Pancreas (tissue), 10 donors: ENCODE measurements at regions not wholly inside any gene's neighbourhood (a gene's known extent, or its start where the extent isn't known, plus 50 kb on each side); places are given as distances from the start of the nearest gene placed in this dataset.

Experiments used
- ATAC-seq, 4 donors: fragments of 200-7000 bp; cut with Tn5 transposase; one replicate each; pipeline versions ENCODE4 v1.8.0 to v1.9.1; 2020; ENCODE audit warnings: mild to moderate bottlenecking in 4 of 4, moderate library complexity in 4 of 4
- DNase-seq, 6 donors: peaks; one replicate each; pipeline ENCODE4 v3.0.0-alpha.2; 2020
- FAIRE-seq: peaks from 2 replicates; lab custom pipeline; 2012; peaks lifted over from hg19 to GRCh38; lab: Jason Lieb, UNC
- H3K27ac ChIP-seq, 4 donors: fragments of 200-600 bp; sonication (generic); 1 replicate in 3 of 4; 2 replicates in 1 of 4; pipeline versions ENCODE4 v1.5.0 to v1.8.0; 2020
- H3K27me3 ChIP-seq, 4 donors: fragments of 200-600 bp; one replicate each; pipeline ENCODE4 v1.8.0; 2021
- H3K36me3 ChIP-seq, 3 donors: fragments of 200-600 bp; sonication (generic) in 1 of 3; one replicate each; pipeline versions ENCODE4 v1.5.0 to v1.8.0; 2020 to 2021
- H3K4me1 ChIP-seq, 3 donors: fragments of 200-600 bp; one replicate each; pipeline ENCODE4 v1.8.0; 2021
- H3K4me3 ChIP-seq, 4 donors: fragments of 200-600 bp; sonication (generic) in 2 of 4; one replicate each; pipeline versions ENCODE4 v1.5.0 to v1.8.0; 2020 to 2021
- H3K9me3 ChIP-seq, 4 donors: fragments of 200-600 bp; one replicate each; pipeline ENCODE4 v1.8.0; 2021
- WGBS, 2 donors: extraction: QIAGEN DNeasy Blood & Tissue Kit; methylation state at CpG; one replicate each; pipeline ENCODE4 v1.1.7; 2013; 5-methylcytosine and 5-hydroxymethylcytosine counted together
- intact Hi-C, 3 donors: fragments of 100-400 bp; cut with DNase I; formaldehyde crosslinking; loops; one replicate each; pipeline versions ENCODE4 v1.11.1 to v1.14.2; 2022
- TF ChIP-seq, protein P1 (sequence below), 4 donors: fragments of 200-600 bp; sonication (generic) in 3 of 4; IDR thresholded peaks; one replicate each; pipeline versions ENCODE4 v1.5.0 to v1.8.0; 2021; ENCODE audit warnings: antibody characterized with exemption in 4 of 4
- donor health status: healthy with polysubstance abuse.
- donor health status: DM: no; HTN: no; CAD: no; lungs with moderate emphysema.
- donor health status: DM: no; HTN: no; CAD: no.
- donor health status: control.
- donor health status: control.
- donor health status: Bipolar disorder and iron deficiency.
- donor health status: DM: yes; HTN: yes; CAD: no.
- donor health status: DM: no; HTN: no; CAD: no.
- donor health status: DM: no; HTN: no; CAD: no.
- donor health status: DM: yes; HTN: yes; CAD: no.

DNA sequence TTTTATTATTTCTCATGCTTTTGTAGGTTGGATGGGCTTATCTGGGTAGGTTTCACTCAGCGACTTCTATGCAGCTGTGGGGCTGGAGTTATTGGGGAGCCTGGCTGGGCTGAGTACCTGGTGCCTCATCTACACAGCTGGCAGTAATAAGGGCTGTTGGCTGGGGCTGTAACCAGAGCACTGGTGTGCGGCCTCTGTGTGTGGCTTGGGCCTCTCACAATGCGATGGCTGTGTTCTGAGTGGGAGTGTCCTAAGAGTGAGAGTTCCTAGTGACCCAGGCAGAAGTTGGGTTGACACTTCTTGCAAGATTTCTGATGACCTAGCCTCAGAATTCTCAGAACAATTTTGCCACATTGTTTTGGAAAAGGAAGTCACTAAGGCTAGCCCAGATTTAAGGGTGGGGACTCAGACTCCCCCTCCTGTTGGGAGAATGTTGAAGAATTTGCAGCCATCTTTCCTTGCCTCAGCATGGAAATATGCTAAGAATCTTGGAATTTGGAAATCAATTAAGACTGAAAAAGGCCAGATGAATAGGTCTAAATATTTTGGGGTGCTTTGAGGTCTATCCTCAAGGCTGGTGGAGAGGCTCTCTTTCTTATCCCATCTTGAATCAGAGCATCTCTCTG is 158.8 kb downstream of the SCP2D1 start:
- DNase-seq (no peak), FAIRE-seq (no peak), ATAC-seq (peak in 2 of 4 donors; percentile 37 to 64)
- no peak overlapping the region for H3K4me3 ChIP-seq
- no peak overlapping the region for H3K27ac ChIP-seq
- H3K27me3 ChIP-seq: no peaks in the 10 kb centered on the region
- H3K9me3 ChIP-seq: no peaks in the 10 kb centered on the region
- H3K36me3 ChIP-seq: no peaks in the 10 kb centered on the region
- no peaks in the 10 kb centered on the region for H3K4me1 ChIP-seq
- WGBS, 2 donors: 83 to 90% methylated on average over 3 of the region's 3 CpGs
- intact Hi-C loops: no loop called here
- TF ChIP-seq, protein P1, sequence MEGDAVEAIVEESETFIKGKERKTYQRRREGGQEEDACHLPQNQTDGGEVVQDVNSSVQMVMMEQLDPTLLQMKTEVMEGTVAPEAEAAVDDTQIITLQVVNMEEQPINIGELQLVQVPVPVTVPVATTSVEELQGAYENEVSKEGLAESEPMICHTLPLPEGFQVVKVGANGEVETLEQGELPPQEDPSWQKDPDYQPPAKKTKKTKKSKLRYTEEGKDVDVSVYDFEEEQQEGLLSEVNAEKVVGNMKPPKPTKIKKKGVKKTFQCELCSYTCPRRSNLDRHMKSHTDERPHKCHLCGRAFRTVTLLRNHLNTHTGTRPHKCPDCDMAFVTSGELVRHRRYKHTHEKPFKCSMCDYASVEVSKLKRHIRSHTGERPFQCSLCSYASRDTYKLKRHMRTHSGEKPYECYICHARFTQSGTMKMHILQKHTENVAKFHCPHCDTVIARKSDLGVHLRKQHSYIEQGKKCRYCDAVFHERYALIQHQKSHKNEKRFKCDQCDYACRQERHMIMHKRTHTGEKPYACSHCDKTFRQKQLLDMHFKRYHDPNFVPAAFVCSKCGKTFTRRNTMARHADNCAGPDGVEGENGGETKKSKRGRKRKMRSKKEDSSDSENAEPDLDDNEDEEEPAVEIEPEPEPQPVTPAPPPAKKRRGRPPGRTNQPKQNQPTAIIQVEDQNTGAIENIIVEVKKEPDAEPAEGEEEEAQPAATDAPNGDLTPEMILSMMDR (IDR thresholded peaks at IDR 0.05): no peak

- Histone ChIP-seq H3K36me3 (no peaks in the 10 kb centered on the region), H3K4me3 (no peak overlapping the region), H3K27ac (no peak overlapping the region), H3K9me3 (no peaks in the 10 kb centered on the region), H3K4me1 (no peaks in the 10 kb centered on the region), H3K27me3 (no peaks in the 10 kb centered on the region)
- FAIRE-seq (no peak), ATAC-seq (peak in 3 of 4 donors; percentile 60 to 81 (median 72)), DNase-seq (peak in 2 of 6 donors; percentile 21 to 35)
- intact Hi-C loops: no loop called here
- 68 to 74% methylated on average over 7 of the region's 7 CpGs for WGBS, 2 donors
- TF ChIP-seq, protein P1 (IDR thresholded peaks at IDR 0.05): no peak
These were observed 160.1 kb downstream of the SCP2D1 start for GRCh38 chr20:18973529-18974173.

GRCh38 chr20:18974660-18975059 is 161.1 kb downstream of the SCP2D1 start:
- TF ChIP-seq, protein P1 (IDR thresholded peaks at IDR 0.05): no peak
- Histone ChIP-seq H3K4me3 (no peak overlapping the region), H3K9me3 (no peaks in the 10 kb centered on the region), H3K4me1 (no peaks in the 10 kb centered on the region), H3K27ac (no peak overlapping the region), H3K27me3 (no peaks in the 10 kb centered on the region), H3K36me3 (no peaks in the 10 kb centered on the region)
- FAIRE-seq: no peak
- DNase-seq: no peak
- ATAC-seq: no peak
- WGBS, 2 donors: 72 to 82% methylated on average over 1 of the region's 1 CpG
- intact Hi-C loops: no loop called here

GRCh38 chr20:18977441-18977840 is 163.9 kb downstream of the SCP2D1 start:
- Histone ChIP-seq H3K4me1 (no peaks in the 10 kb centered on the region), H3K9me3 (no peaks in the 10 kb centered on the region), H3K36me3 (no peaks in the 10 kb centered on the region), H3K4me3 (no peak overlapping the region), H3K27ac (no peak overlapping the region), H3K27me3 (no peaks in the 10 kb centered on the region)
- ATAC-seq: no peak
- no peak for DNase-seq
- TF ChIP-seq, protein P1 (IDR thresholded peaks at IDR 0.05): no peak
- FAIRE-seq: no peak
- intact Hi-C loops: no loop called here
- 63 to 75% methylated on average over 2 of the region's 2 CpGs for WGBS, 2 donors

GRCh38 chr20:18978311-18978710 is 164.7 kb downstream of the SCP2D1 start:
- DNase-seq (no peak), FAIRE-seq (no peak), ATAC-seq (no peak)
- H3K27me3 ChIP-seq: no peaks in the 10 kb centered on the region
- H3K9me3 ChIP-seq: no peaks in the 10 kb centered on the region
- 59 to 67% methylated on average over 2 of the region's 2 CpGs for WGBS, 2 donors
- TF ChIP-seq, protein P1 (IDR thresholded peaks at IDR 0.05): no peak
- H3K27ac ChIP-seq: no peak overlapping the region
- intact Hi-C loops: no loop called here
- no peak overlapping the region for H3K4me3 ChIP-seq
- H3K36me3 ChIP-seq: no peaks in the 10 kb centered on the region
- no peaks in the 10 kb centered on the region for H3K4me1 ChIP-seq
